ENCODE measurements at regions not wholly inside any gene's neighbourhood (a gene's known extent, or its start where the extent isn't known, plus 50 kb on each side); places are given as distances from the start of the nearest gene placed in this dataset.
A peak's percentile ranks its signal among the peaks of the same experiment; 100 is the strongest.

GRCh38 chr9:89748831-89749499 is 144.2 kb downstream of the GADD45G start:
- no peak for DNase-seq

GRCh38 chr9:89749500-89750116 is 144.8 kb downstream of the GADD45G start:
- peak; percentile 78 for DNase-seq

- peak; percentile 33 for DNase-seq
Measured at GRCh38 chr9:89750117-89750791, 145.4 kb downstream of the GADD45G start.

- DNase-seq, result no peak
Measured at GRCh38 chr9:89751079-89751825, 146.4 kb downstream of the GADD45G start.

GRCh38 chr9:89752154-89752553 is 147.3 kb downstream of the GADD45G start:
- no peak for DNase-seq

GRCh38 chr9:89753472-89754055 is 148.8 kb downstream of the GADD45G start:
- no peak for DNase-seq

- no peak for DNase-seq
Measured at GRCh38 chr9:89754193-89754592, 149.4 kb downstream of the GADD45G start.

- DNase-seq, result peak; percentile 94
Measured at GRCh38 chr9:89755821-89756220, 151.0 kb downstream of the GADD45G start.

- no peak for DNase-seq
Measured at GRCh38 chr9:89756891-89757537, 152.2 kb downstream of the GADD45G start.

GRCh38 chr9:89757776-89758528 is 153.1 kb downstream of the GADD45G start:
- DNase-seq, result no peak

GRCh38 chr9:89759572-89759971 is 154.8 kb downstream of the GADD45G start:
- no peak for DNase-seq

- no peak for DNase-seq
Measured at GRCh38 chr9:89760123-89760522, 155.3 kb downstream of the GADD45G start.

- DNase-seq, result no peak
Measured at GRCh38 chr9:89764217-89764616, 159.4 kb downstream of the GADD45G start.

- DNase-seq, result no peak
Measured at GRCh38 chr9:89765211-89765946, 160.6 kb downstream of the GADD45G start.

- DNase-seq, result no peak
Measured at GRCh38 chr9:89766991-89767390, 162.2 kb downstream of the GADD45G start.

GRCh38 chr9:89768051-89768450 is 163.2 kb downstream of the GADD45G start:
- DNase-seq, result no peak

- no peak for DNase-seq
Measured at GRCh38 chr9:89768650-89769071, 163.8 kb downstream of the GADD45G start.

GRCh38 chr9:89770531-89771174 is 165.8 kb downstream of the GADD45G start:
- no peak for DNase-seq

GRCh38 chr9:89771205-89771604 is 166.4 kb downstream of the GADD45G start:
- no peak for DNase-seq

GRCh38 chr9:89773170-89773569 is 168.4 kb downstream of the GADD45G start:
- no peak for DNase-seq

All from fibroblast of upper back skin (primary cell).